Sigmoid colon (tissue), 6 donors: ENCODE measurements at regions not wholly inside any gene's neighbourhood (a gene's known extent, or its start where the extent isn't known, plus 50 kb on each side); places are given as distances from the start of the nearest gene placed in this dataset.

Source experiments
- DNase-seq: peaks from one replicate; pipeline ENCODE4 v3.0.0-alpha.2; 2019
- H3K27ac ChIP-seq, 4 donors: fragments of 200-600 bp; sonication (generic); one replicate each; pipeline ENCODE4 v1.5.1; 2016 to 2019; ENCODE audit warnings: mild to moderate bottlenecking in 1 of 4
- H3K27me3 ChIP-seq, 3 donors: fragments of 200-600 bp; sonication (generic); one replicate each; pipeline ENCODE4 v1.5.1; 2019; ENCODE audit warnings: mild to moderate bottlenecking in 1 of 3
- H3K36me3 ChIP-seq, 4 donors: fragments of 200-600 bp; sonication (generic); one replicate each; pipeline ENCODE4 v1.5.1; 2016 to 2019
- H3K4me1 ChIP-seq, 4 donors: fragments of 200-600 bp; sonication (generic); one replicate each; pipeline ENCODE4 v1.5.1; 2017 to 2019
- H3K4me3 ChIP-seq, 4 donors: fragments of 200-600 bp; sonication (generic); one replicate each; pipeline ENCODE4 v1.5.1; 2017 to 2019; ENCODE audit warnings: mild to moderate bottlenecking in 2 of 4, moderate library complexity in 1 of 4
- H3K9me3 ChIP-seq, 4 donors: fragments of 200-600 bp in 3 of 4; sonication (generic) in 3 of 4; one replicate each; pipeline versions ENCODE4 v1.5.1 to v1.6.1; 2013 to 2019
- CTCF ChIP-seq, 4 experiments: fragments of 450-650 bp in 3 of 4; fragments of 200-600 bp in 1 of 4; IDR thresholded peaks; one replicate each; pipeline ENCODE4 v1.5.1; 2016 to 2019; ENCODE audit warnings: antibody characterized with exemption in 4 of 4, mild to moderate bottlenecking in 3 of 4, moderate library complexity in 2 of 4
- EP300 ChIP-seq, 4 donors: sonication (generic); formaldehyde crosslinking; IDR thresholded peaks; one replicate each; pipeline ENCODE4 v1.6.1; 2017; ENCODE audit warnings: antibody characterized with exemption in 4 of 4
- POLR2A ChIP-seq, 2 donors: fragments of 450-650 bp; IDR thresholded peaks; one replicate each; pipeline ENCODE4 v1.6.1; 2016; ENCODE audit warnings: antibody characterized with exemption in 2 of 2, mild to moderate bottlenecking in 2 of 2, moderate library complexity in 2 of 2
- POLR2AphosphoS5 ChIP-seq, 4 donors: sonication (generic); formaldehyde crosslinking; IDR thresholded peaks; one replicate each; pipeline ENCODE4 v1.6.1; 2017; ENCODE audit warnings: antibody characterized with exemption in 4 of 4
- WGBS, 2 donors: extraction: QIAGEN DNeasy Blood & Tissue Kit; methylation state at CpG; one replicate each; pipeline ENCODE4 v1.1.7; 2013; 5-methylcytosine and 5-hydroxymethylcytosine counted together
- intact Hi-C: fragments of 100-400 bp; cut with DNase I; formaldehyde crosslinking; loops from one replicate; pipeline ENCODE4 v1.15.1; 2023
- donor health status: healthy with polysubstance abuse.
- donor health status: healthy.

- H3K4me3 ChIP-seq = no peak overlapping the region
- H3K4me1 ChIP-seq = no peaks in the 10 kb centered on the region
- H3K36me3 ChIP-seq = no peaks in the 10 kb centered on the region
- no peak for DNase-seq
- no peaks in the 10 kb centered on the region for H3K9me3 ChIP-seq
- H3K27ac ChIP-seq = no peak overlapping the region
- intact Hi-C loops = no loop called here
- WGBS, 2 donors = 66 to 74% methylated on average over 9 of the region's 9 CpGs
- no peaks in the 10 kb centered on the region for H3K27me3 ChIP-seq
- TF ChIP-seq EP300 (IDR thresholded peaks at IDR 0.05) (no peak), POLR2AphosphoS5 (IDR thresholded peaks at IDR 0.05) (no peak), POLR2A (IDR thresholded peaks at IDR 0.05) (no peak), CTCF (IDR thresholded peaks at IDR 0.05) (no peak)
Observed at GRCh38 chr5:174159327-174160114, 114.0 kb downstream of the NSG2 start.

GRCh38 chr5:174165406-174165805 lies 119.9 kb downstream of the NSG2 start:
- 82 to 85% methylated on average over 9 of the region's 9 CpGs for WGBS, 2 donors
- H3K36me3 ChIP-seq = no peaks in the 10 kb centered on the region
- H3K27me3 ChIP-seq = no peaks in the 10 kb centered on the region
- intact Hi-C loops = no loop called here
- DNase-seq = no peak
- peaks cover 0 to 5% (median 1%) of the 10 kb centered on the region in 4 donors for H3K9me3 ChIP-seq
- no peak overlapping the region for H3K27ac ChIP-seq
- no peaks in the 10 kb centered on the region for H3K4me1 ChIP-seq
- no peak overlapping the region for H3K4me3 ChIP-seq
- TF ChIP-seq POLR2AphosphoS5 (IDR thresholded peaks at IDR 0.05) = no peak
- no peak for TF ChIP-seq EP300 (IDR thresholded peaks at IDR 0.05)
- TF ChIP-seq POLR2A (IDR thresholded peaks at IDR 0.05) = no peak
- TF ChIP-seq CTCF (IDR thresholded peaks at IDR 0.05) = no peak

GRCh38 chr5:174166231-174167079 lies 120.9 kb downstream of the NSG2 start:
- Histone ChIP-seq H3K27me3 (no peaks in the 10 kb centered on the region), H3K27ac (no peak overlapping the region), H3K4me1 (no peaks in the 10 kb centered on the region), H3K36me3 (no peaks in the 10 kb centered on the region), H3K4me3 (no peak overlapping the region), H3K9me3 (peaks cover 0 to 5% (median 1%) of the 10 kb centered on the region in 4 donors)
- no peak for DNase-seq
- 60 to 71% methylated on average over 10 of the region's 10 CpGs for WGBS, 2 donors
- intact Hi-C loops = no loop called here
- TF ChIP-seq EP300 (IDR thresholded peaks at IDR 0.05) (no peak), POLR2A (IDR thresholded peaks at IDR 0.05) (no peak)

- Histone ChIP-seq H3K4me3 (no peak overlapping the region), H3K9me3 (peaks cover 0 to 5% (median 1%) of the 10 kb centered on the region in 4 donors), H3K27ac (no peak overlapping the region), H3K36me3 (no peaks in the 10 kb centered on the region), H3K4me1 (no peaks in the 10 kb centered on the region), H3K27me3 (no peaks in the 10 kb centered on the region)
- TF ChIP-seq POLR2A (IDR thresholded peaks at IDR 0.05) = no peak
- TF ChIP-seq EP300 (IDR thresholded peaks at IDR 0.05) = no peak
- TF ChIP-seq CTCF (IDR thresholded peaks at IDR 0.05) = no peak
- no peak for TF ChIP-seq POLR2AphosphoS5 (IDR thresholded peaks at IDR 0.05)
- WGBS, 2 donors = 63 to 77% methylated on average over 16 of the region's 16 CpGs
- intact Hi-C loops = no loop called here
- DNase-seq = no peak
Observed at GRCh38 chr5:174167080-174167910, 121.8 kb downstream of the NSG2 start.
